GM18517 (cell line): ENCODE measurements at regions not wholly inside any gene's neighbourhood (a gene's known extent, or its start where the extent isn't known, plus 50 kb on each side); places are given as distances from the start of the nearest gene placed in this dataset.
"Not testable (repeated sequence)": the region's sequence is repeated elsewhere in the genome, so short reads cannot be mapped to it uniquely, and the experiment has no call there.

ENCODE experiments used
- ATAC-seq: cut with Tn5 transposase; IDR thresholded peaks from one replicate; pipeline ENCODE4 v1.9.1; 2021; ENCODE audit warnings: mild to moderate bottlenecking, moderate library complexity; ENCODE audit not compliant: unreplicated experiment

GRCh38 chr4:17020451-17020850 is 122.0 kb upstream of the LDB2 start:
- ATAC-seq, result no peak

GRCh38 chr4:17018621-17019020 is 120.2 kb upstream of the LDB2 start:
- ATAC-seq, result not testable (repeated sequence)

DNA sequence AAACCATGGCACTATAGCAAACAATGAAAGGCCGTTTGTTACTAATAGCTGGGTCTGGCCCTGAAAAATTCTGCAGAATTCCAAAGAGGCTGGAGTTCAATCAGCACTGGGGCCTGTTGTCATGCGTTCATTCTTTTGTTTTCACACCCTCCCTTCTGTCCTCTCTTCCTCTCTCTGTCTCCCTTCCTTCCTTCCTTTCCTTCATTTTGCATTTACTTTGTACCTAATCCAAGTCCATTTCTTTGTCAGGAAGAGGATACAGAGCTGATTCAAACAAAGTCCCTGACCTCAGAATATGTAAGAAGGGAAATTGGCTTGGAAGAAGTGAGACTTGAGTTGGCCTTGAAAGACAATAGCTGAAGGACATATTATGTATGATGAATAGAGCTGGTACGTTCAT is 119.6 kb upstream of the LDB2 start:
- no peak for ATAC-seq

DNA sequence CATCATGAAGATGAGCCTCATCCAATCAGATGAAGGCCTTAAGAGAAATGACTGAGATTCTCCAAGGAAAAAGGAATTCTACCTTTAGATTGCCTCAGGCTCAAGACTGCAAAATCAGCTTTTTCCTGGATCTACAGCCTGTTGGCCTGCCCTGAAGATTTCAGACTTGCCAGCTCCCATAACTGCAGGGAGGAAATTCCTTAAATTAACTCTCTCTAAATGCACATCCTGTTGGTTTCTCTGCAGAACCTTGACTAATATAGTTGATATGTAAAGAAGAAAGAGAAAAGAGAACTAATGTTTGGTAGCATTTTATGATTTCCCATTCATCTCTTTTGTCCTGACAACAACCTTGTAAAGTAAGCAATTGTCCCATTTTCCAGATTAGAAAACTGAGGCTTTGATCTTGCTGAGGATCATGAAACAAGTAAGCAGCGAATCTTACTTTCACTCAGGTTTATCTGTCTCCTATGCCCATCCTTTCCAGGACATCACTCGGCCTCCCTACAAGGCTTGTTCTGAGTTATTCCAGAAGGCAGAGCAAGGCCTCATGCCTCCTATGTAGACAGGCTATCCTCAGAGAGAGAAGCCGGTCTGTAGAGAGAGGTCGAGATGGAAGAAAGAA is 115.0 kb upstream of the LDB2 start:
- ATAC-seq, result no peak

- no peak for ATAC-seq
Observed at GRCh38 chr4:17012451-17012850, 114.0 kb upstream of the LDB2 start.

DNA sequence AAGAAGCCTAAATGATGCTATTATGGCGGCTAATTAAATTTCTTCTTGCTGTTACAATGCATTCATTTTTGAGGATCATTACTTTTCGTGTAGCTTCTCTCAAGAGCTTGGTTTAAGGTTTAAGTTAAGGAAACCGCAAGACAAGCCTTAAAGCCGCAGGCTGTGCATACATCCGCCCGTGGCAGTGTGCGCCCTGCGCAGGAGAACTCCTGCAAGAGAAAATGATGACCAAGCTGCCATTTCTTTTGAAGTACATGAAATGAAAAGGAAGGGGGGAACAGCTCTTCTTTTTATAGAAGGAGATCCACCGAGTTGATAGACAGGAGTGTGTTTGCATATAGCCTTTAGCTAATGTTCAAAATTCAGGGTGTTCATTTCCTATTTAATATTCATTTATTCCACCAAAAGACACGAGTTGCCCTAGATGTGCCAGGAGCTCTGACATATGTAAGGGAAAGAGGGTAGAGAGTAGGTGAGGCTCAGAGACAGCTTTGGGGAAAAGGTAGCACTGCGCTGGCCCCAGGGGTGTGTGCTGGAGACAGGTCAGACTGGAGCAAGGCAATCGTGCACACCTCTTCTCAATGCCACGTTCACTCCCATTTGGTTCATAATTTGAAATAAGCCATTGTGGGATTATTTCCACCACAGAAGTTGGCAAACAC is 112.1 kb upstream of the LDB2 start:
- ATAC-seq, result no peak

- ATAC-seq, result no peak
Observed at GRCh38 chr4:17009871-17010367, 111.5 kb upstream of the LDB2 start.

- no peak for ATAC-seq
Observed at GRCh38 chr4:17008834-17009345, 110.4 kb upstream of the LDB2 start.

GRCh38 chr4:17003606-17004392 is 105.4 kb upstream of the LDB2 start:
- ATAC-seq, result not testable (repeated sequence)

DNA sequence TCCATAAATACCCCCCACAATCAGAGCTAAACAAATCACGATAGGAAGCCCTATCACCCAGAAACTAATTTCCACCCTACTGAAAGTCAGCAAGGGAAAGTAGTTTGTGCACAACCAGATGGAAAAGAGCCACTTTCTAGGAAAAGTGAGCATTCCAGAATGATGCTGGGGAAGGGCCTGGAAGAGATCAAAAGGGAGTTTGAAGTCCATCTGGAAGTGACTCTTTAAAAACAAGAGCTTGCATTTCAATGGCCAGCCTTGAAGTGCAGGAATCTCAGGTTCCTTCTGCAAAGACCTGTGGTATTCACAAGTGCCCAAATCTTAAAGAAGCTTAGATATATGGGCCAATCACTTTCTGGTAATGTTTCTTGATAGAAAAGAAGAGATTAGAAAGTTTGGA is 97.0 kb upstream of the LDB2 start:
- ATAC-seq, result no peak

DNA sequence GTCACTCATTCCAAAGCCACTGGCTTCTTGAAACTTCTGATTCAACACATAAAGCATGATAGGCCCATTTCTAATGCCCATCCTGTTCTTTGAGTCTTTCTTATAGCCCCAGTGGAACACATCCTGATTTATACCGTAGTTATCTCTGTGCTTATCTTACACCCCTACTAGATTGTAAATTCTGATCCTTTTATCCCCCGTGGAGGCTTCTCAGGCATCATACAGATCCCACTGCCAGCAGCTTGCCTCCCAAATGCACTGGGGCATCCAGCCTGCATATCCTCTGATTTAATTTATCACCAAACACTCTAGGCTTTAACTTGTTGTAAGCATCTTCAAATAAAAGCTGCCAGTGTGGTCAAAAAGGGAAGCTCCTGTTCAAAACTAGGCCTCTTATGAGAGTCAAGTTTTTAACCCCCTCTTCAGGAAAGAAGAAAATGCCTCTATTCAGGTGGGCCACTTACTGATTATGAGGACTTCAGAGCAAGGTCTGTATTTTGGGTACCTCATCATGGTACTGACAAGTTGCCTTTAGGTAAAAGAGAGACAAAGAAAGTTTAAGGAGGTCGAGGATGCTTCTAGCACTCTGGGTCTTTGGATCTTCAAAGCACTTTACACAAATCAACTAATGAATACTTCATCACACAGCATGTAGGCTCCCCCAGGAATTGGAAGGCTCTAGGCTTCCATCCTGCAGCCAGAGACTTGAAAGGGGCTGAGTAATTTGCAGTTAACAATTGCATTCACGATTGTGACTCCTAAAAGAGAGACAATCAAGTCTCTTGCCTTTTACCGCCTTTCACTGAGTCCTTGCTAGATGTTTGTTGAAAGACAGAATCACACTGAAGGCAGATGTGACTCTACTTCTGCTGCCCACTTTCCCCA is 95.8 kb upstream of the LDB2 start:
- ATAC-seq, result no peak

GRCh38 chr4:16992566-16993225 is 94.3 kb upstream of the LDB2 start:
- no peak for ATAC-seq

DNA sequence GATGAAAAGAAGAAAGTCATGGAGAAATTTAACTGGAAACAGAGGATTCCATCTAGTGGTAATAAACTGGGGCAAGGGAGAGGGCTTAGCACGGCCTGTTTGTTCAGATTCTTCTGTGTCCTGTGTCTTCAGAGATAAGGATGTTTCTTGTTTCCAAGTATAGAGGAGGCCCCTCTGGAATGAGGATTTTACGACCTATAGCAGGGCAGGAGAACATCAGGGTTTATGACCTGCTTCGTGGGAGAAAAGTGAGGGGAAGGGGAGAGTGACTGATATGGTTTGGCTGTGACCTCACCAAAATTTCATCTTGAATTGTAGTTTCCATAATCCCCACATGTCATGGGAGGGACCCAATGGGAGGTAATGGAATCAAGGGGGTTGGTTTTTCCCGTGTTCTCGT is 93.0 kb upstream of the LDB2 start:
- no peak for ATAC-seq

DNA sequence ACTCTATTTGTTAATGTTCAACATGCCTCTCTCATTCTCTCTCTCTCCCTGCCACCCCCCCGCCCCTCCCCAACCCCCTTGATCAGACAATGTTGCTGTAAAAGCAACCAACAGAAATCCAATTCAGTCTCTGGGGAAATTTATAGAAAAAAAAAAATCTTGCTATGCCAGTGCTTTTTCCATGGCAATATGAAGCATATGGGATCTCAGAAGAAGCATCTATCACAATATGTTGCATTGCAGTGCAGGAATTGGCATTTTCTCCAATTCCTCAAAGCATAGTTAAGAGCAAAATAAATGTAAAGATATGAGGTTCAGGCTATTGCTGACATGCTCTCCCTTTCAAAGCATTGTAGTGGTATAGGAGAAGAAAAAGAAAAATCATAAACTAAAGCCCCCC is 90.9 kb upstream of the LDB2 start:
- no peak for ATAC-seq

- ATAC-seq, result no peak
Observed at GRCh38 chr4:16988814-16989213, 90.4 kb upstream of the LDB2 start.

GRCh38 chr4:16977081-16977480 is 78.6 kb upstream of the LDB2 start:
- ATAC-seq, result no peak

- ATAC-seq, result no peak
Observed at GRCh38 chr4:16969696-16970135, 71.3 kb upstream of the LDB2 start.

DNA sequence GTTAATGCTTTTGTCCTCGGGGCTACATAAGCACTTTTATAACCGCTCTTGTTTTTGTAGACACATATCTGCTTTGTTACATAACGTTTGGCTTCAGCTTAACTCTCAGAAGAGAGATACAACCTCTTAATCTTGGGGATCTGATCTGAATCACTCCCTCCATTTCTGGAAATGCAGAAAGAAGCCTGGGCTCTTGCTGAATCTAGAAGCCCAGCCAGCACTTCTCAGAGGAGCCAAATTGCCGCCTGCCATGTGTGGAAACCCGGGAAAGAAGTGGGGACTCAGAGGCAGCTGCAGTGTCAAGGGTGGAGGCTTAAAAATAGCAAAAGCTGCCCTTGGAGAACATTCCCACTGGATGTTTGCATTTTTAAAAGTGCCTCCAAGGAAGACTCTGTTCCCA is 69.3 kb upstream of the LDB2 start:
- ATAC-seq, result no peak

GRCh38 chr4:16959305-16959704 is 60.9 kb upstream of the LDB2 start:
- no peak for ATAC-seq
